H9 (cell line): ENCODE measurements at regions not wholly inside any gene's neighbourhood (a gene's known extent, or its start where the extent isn't known, plus 50 kb on each side); places are given as distances from the start of the nearest gene placed in this dataset.

Experiments
- DNase-seq: peaks from one replicate; pipeline ENCODE4 v3.0.0-alpha.2; 2017
- H2AFZ ChIP-seq: one replicate; pipeline ENCODE4 v1.6.1; 2013; ENCODE audit warnings: mild to moderate bottlenecking, low read length, control low read depth, moderate library complexity
- H2AK5ac ChIP-seq: 2 replicates; pipeline ENCODE4 v1.6.1; 2013; ENCODE audit warnings: low read length, control low read depth, mixed read lengths; ENCODE audit not compliant: insufficient read length
- H2BK120ac ChIP-seq: one replicate; pipeline ENCODE4 v1.6.1; 2013; ENCODE audit warnings: low read depth, mild to moderate bottlenecking, low read length, control low read depth, inconsistent platforms; ENCODE audit not compliant: poor library complexity, severe bottlenecking
- H2BK12ac ChIP-seq: 2 replicates; pipeline ENCODE4 v1.6.1; 2013; ENCODE audit warnings: low read length, control low read depth, mixed read lengths, low read depth; ENCODE audit not compliant: insufficient read length
- H2BK15ac ChIP-seq: 2 replicates; pipeline ENCODE4 v1.6.1; 2013; ENCODE audit warnings: low read depth, low read length, control low read depth
- H2BK20ac ChIP-seq: one replicate; pipeline ENCODE4 v1.6.1; 2013; ENCODE audit warnings: low read depth, mild to moderate bottlenecking, low read length, control low read depth, inconsistent platforms; ENCODE audit not compliant: poor library complexity, severe bottlenecking
- H2BK5ac ChIP-seq: 2 replicates; pipeline ENCODE4 v1.6.1; 2013; ENCODE audit warnings: low read length, control low read depth, mixed read lengths; ENCODE audit not compliant: insufficient read length
- H3K14ac ChIP-seq: 2 replicates; pipeline ENCODE4 v1.6.1; 2013; ENCODE audit warnings: low read length, control low read depth; ENCODE audit not compliant: insufficient read depth
- H3K18ac ChIP-seq: 2 replicates; pipeline ENCODE4 v1.6.1; 2013; ENCODE audit warnings: low read depth, mild to moderate bottlenecking, mixed read lengths, low read length, control low read depth; ENCODE audit not compliant: insufficient read length
- H3K23ac ChIP-seq: 2 replicates; pipeline ENCODE4 v1.6.1; 2013; ENCODE audit warnings: low read length, control low read depth, mixed read lengths, low read depth; ENCODE audit not compliant: insufficient read length
- H3K23me2 ChIP-seq: 2 replicates; pipeline ENCODE4 v1.6.1; 2013; ENCODE audit warnings: low read depth, mild to moderate bottlenecking, mixed read lengths, low read length, control low read depth; ENCODE audit not compliant: insufficient read length, poor library complexity, severe bottlenecking
- H3K27ac ChIP-seq: 2 replicates; pipeline ENCODE4 v1.5.1; 2013; ENCODE audit warnings: low read length, control low read depth, mixed read lengths, low read depth; ENCODE audit not compliant: insufficient read length
- H3K27me3 ChIP-seq: 2 replicates; pipeline ENCODE4 v1.6.1; 2013; ENCODE audit warnings: low read length, control low read depth, inconsistent platforms; ENCODE audit not compliant: insufficient read depth
- H3K4ac ChIP-seq: 2 replicates; pipeline ENCODE4 v1.6.1; 2013; ENCODE audit warnings: low read depth, mild to moderate bottlenecking, control low read depth, inconsistent platforms, low read length, moderate library complexity
- H3K4me1 ChIP-seq: 2 replicates; pipeline ENCODE4 v1.6.1; 2013; ENCODE audit warnings: low read length, control low read depth, inconsistent platforms; ENCODE audit not compliant: insufficient read depth
- H3K4me2 ChIP-seq: 2 replicates; pipeline ENCODE4 v1.6.1; 2013; ENCODE audit warnings: low read length, control low read depth, mixed read lengths; ENCODE audit not compliant: insufficient read length, insufficient read depth
- H3K56ac ChIP-seq: 2 replicates; pipeline ENCODE4 v1.6.1; 2013; ENCODE audit warnings: low read depth, mild to moderate bottlenecking, mixed read lengths, low read length, control low read depth; ENCODE audit not compliant: insufficient read length
- H3K79me1 ChIP-seq: 2 replicates; pipeline ENCODE4 v1.6.1; 2013; ENCODE audit warnings: low read depth, mild to moderate bottlenecking, moderate library complexity, low read length, control low read depth, inconsistent platforms; ENCODE audit not compliant: insufficient read depth, poor library complexity, severe bottlenecking
- H3K79me2 ChIP-seq: 2 replicates; pipeline ENCODE4 v1.6.1; 2013; ENCODE audit warnings: low read length, control low read depth, inconsistent platforms; ENCODE audit not compliant: insufficient read depth
- H3K9ac ChIP-seq: 2 replicates; pipeline ENCODE4 v1.6.1; 2013; ENCODE audit warnings: low read length, control low read depth, mixed read lengths; ENCODE audit not compliant: insufficient read length; ENCODE audit errors: extremely low read depth
- H3K9me3 ChIP-seq: one replicate; pipeline ENCODE4 v1.6.1; 2013; ENCODE audit warnings: low read depth, low read length, inconsistent platforms; ENCODE audit not compliant: control insufficient read depth
- H3T11ph ChIP-seq: one replicate; pipeline ENCODE4 v1.6.1; 2013; ENCODE audit warnings: mild to moderate bottlenecking, low read length, control low read depth, inconsistent platforms
- H4K20me1 ChIP-seq: one replicate; pipeline ENCODE4 v1.6.1; 2013; ENCODE audit not compliant: control insufficient read depth, insufficient read length, insufficient read depth
- H4K5ac ChIP-seq: 2 replicates; pipeline ENCODE4 v1.6.1; 2013; ENCODE audit warnings: low read depth, mild to moderate bottlenecking, mixed read lengths, low read length, control low read depth; ENCODE audit not compliant: insufficient read length
- H4K8ac ChIP-seq: replicated peaks from 2 replicates; pipeline ENCODE4 v1.6.1; 2013; ENCODE audit warnings: low read length, control low read depth, mixed read lengths, low read depth; ENCODE audit not compliant: insufficient read length
- H4K91ac ChIP-seq: 2 replicates; pipeline ENCODE4 v1.6.1; 2013; ENCODE audit warnings: low read depth, mild to moderate bottlenecking, moderate library complexity, mixed read lengths, low read length, control low read depth; ENCODE audit not compliant: insufficient read length
- H3K27ac Mint-ChIP-seq, 3 experiments: 2 replicates in 2 of 3; 3 replicates in 1 of 3; pipeline ENCODE4 v1.8.0; 2020 to 2021; ENCODE audit warnings: mixed read lengths in 3 of 3, mild to moderate bottlenecking in 1 of 3, moderate library complexity in 1 of 3
- H3K27me3 Mint-ChIP-seq: 2 replicates; pipeline ENCODE4 v1.8.0; 2021; ENCODE audit warnings: low read depth, mild to moderate bottlenecking, moderate library complexity, mixed read lengths
- H3K36me3 Mint-ChIP-seq, 3 experiments: 2 replicates in 2 of 3; 3 replicates in 1 of 3; pipeline ENCODE4 v1.8.0; 2020 to 2021; ENCODE audit warnings: low read depth in 3 of 3, mixed read lengths in 3 of 3; ENCODE audit not compliant: insufficient read depth in 1 of 3
- H3K4me1 Mint-ChIP-seq, 2 experiments: 2 replicates each; pipeline ENCODE4 v1.8.0; 2020; ENCODE audit warnings: mixed read lengths in 2 of 2
- H3K4me3 Mint-ChIP-seq, 2 experiments: 2 replicates in 1 of 2; 3 replicates in 1 of 2; pipeline ENCODE4 v1.8.0; 2020 to 2021; ENCODE audit warnings: mild to moderate bottlenecking in 2 of 2, mixed read lengths in 2 of 2, moderate library complexity in 1 of 2
- H3K9me3 Mint-ChIP-seq, 2 experiments: 2 replicates in 1 of 2; 3 replicates in 1 of 2; pipeline ENCODE4 v1.8.0; 2020; ENCODE audit warnings: mild to moderate bottlenecking in 2 of 2, mixed read lengths in 2 of 2, moderate library complexity in 1 of 2
- WGBS: extraction: QIAGEN DNeasy Blood & Tissue Kit; methylation state at CpG from one replicate; pipeline ENCODE4 v1.1.7; 2013; ENCODE audit warnings: missing lambda C conversion rate, low lambda C conversion rate, mixed read lengths; ENCODE audit not compliant: insufficient read length; ENCODE audit errors: extremely low coverage; 5-methylcytosine and 5-hydroxymethylcytosine counted together
- TF ChIP-seq, protein P1 (sequence below): fragments of 200-600 bp; sonication (generic); conservative IDR thresholded peaks from 3 replicates; pipeline ENCODE4 v1.8.0; 2021; ENCODE audit warnings: antibody characterized with exemption, mild to moderate bottlenecking

DNA sequence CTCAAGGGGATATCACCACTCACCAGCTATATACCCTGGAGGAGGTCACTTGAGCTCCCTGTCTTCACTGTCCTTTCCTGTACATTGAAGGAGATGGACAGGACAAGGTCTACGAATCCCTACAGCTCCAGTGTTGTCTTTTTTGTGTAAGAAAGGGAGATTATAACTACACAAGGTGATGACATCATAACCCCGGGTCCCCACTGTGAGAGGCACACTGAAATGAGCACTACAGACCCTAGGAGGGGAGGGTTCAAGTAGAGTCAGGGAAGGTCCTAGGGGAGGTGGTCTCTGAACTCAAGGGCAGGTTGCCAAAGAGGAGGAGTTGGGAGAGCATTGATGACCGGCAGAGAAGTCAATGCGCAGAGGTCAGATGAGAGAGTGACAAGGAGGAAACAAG is 108.3 kb upstream of the SLC14A2 start:
- no peak overlapping the region for H3T11ph ChIP-seq
- no peaks in the 10 kb centered on the region for H3K79me1 ChIP-seq
- Mint-ChIP-seq H3K27ac (peak overlapping the region in 1 of 3 experiments; percentile 26; a peak in 1 of 7 replicates), H3K27me3 (peaks cover 5% of the 10 kb centered on the region), H3K4me3 (no peak overlapping the region), H3K36me3 (peaks cover 0 to 1% (median 0%) of the 10 kb centered on the region in 3 experiments; a peak in 2 of 7 replicates), H3K4me1 (no peaks in the 10 kb centered on the region), H3K9me3 (peaks cover 3 to 7% of the 10 kb centered on the region in 2 experiments; a peak in 2 of 5 replicates)
- H3K23me2 ChIP-seq, result no peaks in the 10 kb centered on the region
- H3K18ac ChIP-seq, result no peak overlapping the region
- no peak overlapping the region for H2AK5ac ChIP-seq
- no peaks in the 10 kb centered on the region for H3K27me3 ChIP-seq
- no peak overlapping the region for H2BK20ac ChIP-seq
- no peak overlapping the region for H4K5ac ChIP-seq
- TF ChIP-seq, protein P1, sequence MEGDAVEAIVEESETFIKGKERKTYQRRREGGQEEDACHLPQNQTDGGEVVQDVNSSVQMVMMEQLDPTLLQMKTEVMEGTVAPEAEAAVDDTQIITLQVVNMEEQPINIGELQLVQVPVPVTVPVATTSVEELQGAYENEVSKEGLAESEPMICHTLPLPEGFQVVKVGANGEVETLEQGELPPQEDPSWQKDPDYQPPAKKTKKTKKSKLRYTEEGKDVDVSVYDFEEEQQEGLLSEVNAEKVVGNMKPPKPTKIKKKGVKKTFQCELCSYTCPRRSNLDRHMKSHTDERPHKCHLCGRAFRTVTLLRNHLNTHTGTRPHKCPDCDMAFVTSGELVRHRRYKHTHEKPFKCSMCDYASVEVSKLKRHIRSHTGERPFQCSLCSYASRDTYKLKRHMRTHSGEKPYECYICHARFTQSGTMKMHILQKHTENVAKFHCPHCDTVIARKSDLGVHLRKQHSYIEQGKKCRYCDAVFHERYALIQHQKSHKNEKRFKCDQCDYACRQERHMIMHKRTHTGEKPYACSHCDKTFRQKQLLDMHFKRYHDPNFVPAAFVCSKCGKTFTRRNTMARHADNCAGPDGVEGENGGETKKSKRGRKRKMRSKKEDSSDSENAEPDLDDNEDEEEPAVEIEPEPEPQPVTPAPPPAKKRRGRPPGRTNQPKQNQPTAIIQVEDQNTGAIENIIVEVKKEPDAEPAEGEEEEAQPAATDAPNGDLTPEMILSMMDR, result no peak
- H3K4me2 ChIP-seq, result no peak overlapping the region
- H3K14ac ChIP-seq, result no peak overlapping the region
- H4K20me1 ChIP-seq, result no peaks in the 10 kb centered on the region
- no peak overlapping the region for H2BK120ac ChIP-seq
- no peak overlapping the region for H3K23ac ChIP-seq
- no peak overlapping the region for H2BK12ac ChIP-seq
- H3K79me2 ChIP-seq, result no peaks in the 10 kb centered on the region
- H3K9me3 ChIP-seq, result no peaks in the 10 kb centered on the region
- no peak for DNase-seq
- H3K56ac ChIP-seq, result no peak overlapping the region
- no peak overlapping the region for H3K9ac ChIP-seq
- no peak overlapping the region for H4K91ac ChIP-seq
- no CpG with 5 or more reads among the region's 4 CpGs for WGBS
- H4K8ac ChIP-seq, result no peak overlapping the region
- no peak overlapping the region for H2BK5ac ChIP-seq
- no peak overlapping the region for H3K4ac ChIP-seq
- H2AFZ ChIP-seq, result no peak overlapping the region
- no peak overlapping the region for H3K27ac ChIP-seq
- no peak overlapping the region for H2BK15ac ChIP-seq
- H3K4me1 ChIP-seq, result no peaks in the 10 kb centered on the region
